Liver (tissue), 3 donors: ENCODE measurements at regions not wholly inside any gene's neighbourhood (a gene's known extent, or its start where the extent isn't known, plus 50 kb on each side); places are given as distances from the start of the nearest gene placed in this dataset.

Experiments used
- GABPA ChIP-seq, 2 donors: IDR thresholded peaks in 1 of 2; conservative IDR thresholded peaks in 1 of 2; 2 replicates each; pipeline ENCODE4 v1.6.1; 2016; ENCODE audit warnings: antibody characterized with exemption in 2 of 2, mild to moderate bottlenecking in 1 of 2, moderate library complexity in 1 of 2
- HNF4G ChIP-seq: IDR thresholded peaks from 2 replicates; pipeline ENCODE4 v1.6.1; 2016; ENCODE audit warnings: antibody characterized with exemption
- RXRA ChIP-seq, 2 donors: IDR thresholded peaks; 2 replicates each; pipeline ENCODE4 v1.6.1; 2017 to 2018; ENCODE audit warnings: antibody characterized with exemption in 2 of 2, mild to moderate bottlenecking in 1 of 2
- TAF1 ChIP-seq: conservative IDR thresholded peaks from 2 replicates; pipeline ENCODE4 v1.6.1; 2016; ENCODE audit warnings: antibody characterized with exemption, mild to moderate bottlenecking
- YY1 ChIP-seq: IDR thresholded peaks from 2 replicates; pipeline ENCODE4 v1.6.1; 2016; ENCODE audit warnings: antibody characterized with exemption, mild to moderate bottlenecking
- TF ChIP-seq, protein P1 (sequence below): fragments of 150-350 bp; IDR thresholded peaks from 2 replicates; pipeline ENCODE4 v1.5.1; 2017; ENCODE audit warnings: improper control_type of control experiment, low read depth, low read length; ENCODE audit not compliant: missing input control
- TF ChIP-seq, protein P2 (sequence below): IDR thresholded peaks from 2 replicates; pipeline ENCODE4 v1.6.1; 2016; ENCODE audit warnings: antibody characterized with exemption, mild to moderate bottlenecking
- TF ChIP-seq, protein P3 (sequence below): IDR thresholded peaks from 2 replicates; pipeline ENCODE4 v1.6.1; 2016; ENCODE audit warnings: antibody characterized with exemption
- donor health status: healthy.
- donor health status: healthy.

DNA sequence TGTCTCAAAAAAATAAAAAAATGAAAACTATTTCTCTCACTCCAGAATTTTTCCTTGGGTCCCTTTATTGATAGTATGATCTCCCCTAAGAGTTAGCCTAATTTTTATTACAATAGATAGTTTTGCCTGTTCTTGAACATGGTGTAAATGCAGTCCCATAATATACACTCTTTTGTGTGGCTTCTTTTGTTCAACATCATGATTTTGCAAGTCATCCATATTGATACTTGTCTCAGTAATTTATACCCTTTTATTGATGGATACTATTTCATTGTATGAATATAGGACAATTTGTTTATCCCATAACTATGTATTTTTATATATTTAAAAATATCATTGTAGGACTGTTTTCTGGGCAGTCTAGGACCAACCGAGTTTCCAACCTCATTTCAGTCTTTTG, 207.0 kb downstream of the UTP18 start:
- TF ChIP-seq, protein P1, sequence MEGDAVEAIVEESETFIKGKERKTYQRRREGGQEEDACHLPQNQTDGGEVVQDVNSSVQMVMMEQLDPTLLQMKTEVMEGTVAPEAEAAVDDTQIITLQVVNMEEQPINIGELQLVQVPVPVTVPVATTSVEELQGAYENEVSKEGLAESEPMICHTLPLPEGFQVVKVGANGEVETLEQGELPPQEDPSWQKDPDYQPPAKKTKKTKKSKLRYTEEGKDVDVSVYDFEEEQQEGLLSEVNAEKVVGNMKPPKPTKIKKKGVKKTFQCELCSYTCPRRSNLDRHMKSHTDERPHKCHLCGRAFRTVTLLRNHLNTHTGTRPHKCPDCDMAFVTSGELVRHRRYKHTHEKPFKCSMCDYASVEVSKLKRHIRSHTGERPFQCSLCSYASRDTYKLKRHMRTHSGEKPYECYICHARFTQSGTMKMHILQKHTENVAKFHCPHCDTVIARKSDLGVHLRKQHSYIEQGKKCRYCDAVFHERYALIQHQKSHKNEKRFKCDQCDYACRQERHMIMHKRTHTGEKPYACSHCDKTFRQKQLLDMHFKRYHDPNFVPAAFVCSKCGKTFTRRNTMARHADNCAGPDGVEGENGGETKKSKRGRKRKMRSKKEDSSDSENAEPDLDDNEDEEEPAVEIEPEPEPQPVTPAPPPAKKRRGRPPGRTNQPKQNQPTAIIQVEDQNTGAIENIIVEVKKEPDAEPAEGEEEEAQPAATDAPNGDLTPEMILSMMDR = no peak
- TF ChIP-seq GABPA (IDR thresholded peaks at IDR 0.05 in 1 of 2, conservative IDR thresholded peaks at IDR 0.05 in 1 of 2) = no peak
- no peak for TF ChIP-seq TAF1
- no peak for TF ChIP-seq RXRA (IDR thresholded peaks at IDR 0.05)
- TF ChIP-seq, protein P2, sequence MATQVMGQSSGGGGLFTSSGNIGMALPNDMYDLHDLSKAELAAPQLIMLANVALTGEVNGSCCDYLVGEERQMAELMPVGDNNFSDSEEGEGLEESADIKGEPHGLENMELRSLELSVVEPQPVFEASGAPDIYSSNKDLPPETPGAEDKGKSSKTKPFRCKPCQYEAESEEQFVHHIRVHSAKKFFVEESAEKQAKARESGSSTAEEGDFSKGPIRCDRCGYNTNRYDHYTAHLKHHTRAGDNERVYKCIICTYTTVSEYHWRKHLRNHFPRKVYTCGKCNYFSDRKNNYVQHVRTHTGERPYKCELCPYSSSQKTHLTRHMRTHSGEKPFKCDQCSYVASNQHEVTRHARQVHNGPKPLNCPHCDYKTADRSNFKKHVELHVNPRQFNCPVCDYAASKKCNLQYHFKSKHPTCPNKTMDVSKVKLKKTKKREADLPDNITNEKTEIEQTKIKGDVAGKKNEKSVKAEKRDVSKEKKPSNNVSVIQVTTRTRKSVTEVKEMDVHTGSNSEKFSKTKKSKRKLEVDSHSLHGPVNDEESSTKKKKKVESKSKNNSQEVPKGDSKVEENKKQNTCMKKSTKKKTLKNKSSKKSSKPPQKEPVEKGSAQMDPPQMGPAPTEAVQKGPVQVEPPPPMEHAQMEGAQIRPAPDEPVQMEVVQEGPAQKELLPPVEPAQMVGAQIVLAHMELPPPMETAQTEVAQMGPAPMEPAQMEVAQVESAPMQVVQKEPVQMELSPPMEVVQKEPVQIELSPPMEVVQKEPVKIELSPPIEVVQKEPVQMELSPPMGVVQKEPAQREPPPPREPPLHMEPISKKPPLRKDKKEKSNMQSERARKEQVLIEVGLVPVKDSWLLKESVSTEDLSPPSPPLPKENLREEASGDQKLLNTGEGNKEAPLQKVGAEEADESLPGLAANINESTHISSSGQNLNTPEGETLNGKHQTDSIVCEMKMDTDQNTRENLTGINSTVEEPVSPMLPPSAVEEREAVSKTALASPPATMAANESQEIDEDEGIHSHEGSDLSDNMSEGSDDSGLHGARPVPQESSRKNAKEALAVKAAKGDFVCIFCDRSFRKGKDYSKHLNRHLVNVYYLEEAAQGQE = no peak
- no peak for TF ChIP-seq YY1
- TF ChIP-seq, protein P3, sequence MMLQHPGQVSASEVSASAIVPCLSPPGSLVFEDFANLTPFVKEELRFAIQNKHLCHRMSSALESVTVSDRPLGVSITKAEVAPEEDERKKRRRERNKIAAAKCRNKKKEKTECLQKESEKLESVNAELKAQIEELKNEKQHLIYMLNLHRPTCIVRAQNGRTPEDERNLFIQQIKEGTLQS = no peak
- TF ChIP-seq HNF4G = no peak
